Left ventricle myocardium inferior (tissue), 1 donor: ENCODE measurements at regions not wholly inside any gene's neighbourhood (a gene's known extent, or its start where the extent isn't known, plus 50 kb on each side); places are given as distances from the start of the nearest gene placed in this dataset.

Experiments used
- DNase-seq: peaks from one replicate; pipeline ENCODE4 v3.0.0-alpha.2; 2020
- H3K27ac ChIP-seq: fragments of 200-600 bp; replicated peaks from 2 replicates; pipeline ENCODE4 v1.8.0; 2021
- H3K27me3 ChIP-seq: fragments of 200-600 bp; 2 replicates; pipeline ENCODE4 v1.8.0; 2021; ENCODE audit warnings: low read depth
- H3K36me3 ChIP-seq: fragments of 200-600 bp; 2 replicates; pipeline ENCODE4 v1.8.0; 2021
- H3K4me1 ChIP-seq: fragments of 200-600 bp; 2 replicates; pipeline ENCODE4 v1.8.0; 2021
- H3K4me3 ChIP-seq: fragments of 200-600 bp; 2 replicates; pipeline ENCODE4 v1.8.0; 2021; ENCODE audit warnings: mild to moderate bottlenecking, moderate library complexity
- H3K9me3 ChIP-seq: fragments of 200-600 bp; replicated peaks from 2 replicates; pipeline ENCODE4 v1.8.0; 2021
- CTCF ChIP-seq: fragments of 200-600 bp; IDR thresholded peaks from 2 replicates; pipeline ENCODE4 v1.8.0; 2021; ENCODE audit warnings: antibody characterized with exemption, mild to moderate bottlenecking, borderline replicate concordance
- intact Hi-C: fragments of 100-400 bp; cut with micrococcal nuclease; formaldehyde crosslinking; loops from one replicate; pipeline ENCODE4 v1.11.0; 2022
- donor health status: DM: no; HTN: yes; CAD: no; lungs with severe emphysema.

- Histone ChIP-seq H3K9me3 (peaks cover 17% of the 10 kb centered on the region), H3K27ac (no peak overlapping the region), H3K4me1 (no peaks in the 10 kb centered on the region), H3K27me3 (no peaks in the 10 kb centered on the region), H3K4me3 (no peak overlapping the region), H3K36me3 (no peaks in the 10 kb centered on the region)
- DNase-seq = no peak
- TF ChIP-seq CTCF = no peak
- intact Hi-C loops = no loop called here
Observed at GRCh38 chr12:5310151-5310550, 121.8 kb upstream of the NTF3 start.

- peaks cover 34% of the 10 kb centered on the region for H3K9me3 ChIP-seq
- no peaks in the 10 kb centered on the region for H3K4me1 ChIP-seq
- no peaks in the 10 kb centered on the region for H3K27me3 ChIP-seq
- no peak for TF ChIP-seq CTCF
- H3K4me3 ChIP-seq = no peak overlapping the region
- no peak for DNase-seq
- intact Hi-C loops = no loop called here
- no peaks in the 10 kb centered on the region for H3K36me3 ChIP-seq
- no peak overlapping the region for H3K27ac ChIP-seq
Observed at GRCh38 chr12:5317556-5317955, 114.4 kb upstream of the NTF3 start.

- Histone ChIP-seq H3K27ac (no peak overlapping the region), H3K4me3 (no peak overlapping the region), H3K9me3 (peaks cover 29% of the 10 kb centered on the region), H3K36me3 (no peaks in the 10 kb centered on the region), H3K4me1 (no peaks in the 10 kb centered on the region), H3K27me3 (no peaks in the 10 kb centered on the region)
- intact Hi-C loops = no loop called here
- TF ChIP-seq CTCF = no peak
- no peak for DNase-seq
Observed at GRCh38 chr12:5318874-5319273, 113.0 kb upstream of the NTF3 start.

GRCh38 chr12:5328669-5329517 is 103.0 kb upstream of the NTF3 start:
- Histone ChIP-seq H3K9me3 (peaks cover 5% of the 10 kb centered on the region), H3K4me3 (no peak overlapping the region), H3K27me3 (peaks cover 6% of the 10 kb centered on the region), H3K27ac (no peak overlapping the region), H3K36me3 (no peaks in the 10 kb centered on the region), H3K4me1 (peaks cover 3% of the 10 kb centered on the region)
- intact Hi-C loops = no loop called here
- no peak for TF ChIP-seq CTCF
- DNase-seq = no peak

GRCh38 chr12:5332551-5332950 is 99.4 kb upstream of the NTF3 start:
- H3K4me3 ChIP-seq = no peak overlapping the region
- H3K9me3 ChIP-seq = no peaks in the 10 kb centered on the region
- H3K36me3 ChIP-seq = no peaks in the 10 kb centered on the region
- intact Hi-C loops = no loop called here
- H3K4me1 ChIP-seq = peaks cover 3% of the 10 kb centered on the region
- H3K27me3 ChIP-seq = peaks cover 9% of the 10 kb centered on the region
- DNase-seq = no peak
- no peak for TF ChIP-seq CTCF
- no peak overlapping the region for H3K27ac ChIP-seq
